CD14-positive monocyte (primary cell): ENCODE measurements at regions not wholly inside any gene's neighbourhood (a gene's known extent, or its start where the extent isn't known, plus 50 kb on each side); places are given as distances from the start of the nearest gene placed in this dataset.
"Not testable (repeated sequence)": the region's sequence is repeated elsewhere in the genome, so short reads cannot be mapped to it uniquely, and the experiment has no call there.

Source experiments
- DNase-seq, 3 donors: peaks; one replicate each; pipeline ENCODE4 v3.0.0-alpha.2; 2011 to 2022
- H2AFZ ChIP-seq: 2 replicates; pipeline ENCODE4 v1.6.0; 2012; ENCODE audit warnings: mild to moderate bottlenecking, low read depth, low read length, inconsistent platforms; ENCODE audit not compliant: insufficient read depth, poor library complexity, severe bottlenecking
- H3K27ac ChIP-seq, 2 donors: 1 replicate in 1 of 2; 2 replicates in 1 of 2; pipeline ENCODE4 v1.5.1; 2012 to 2013; ENCODE audit warnings: low read length in 2 of 2, control low read depth in 1 of 2, inconsistent platforms in 1 of 2, low read depth in 1 of 2, mild to moderate bottlenecking in 1 of 2
- H3K27me3 ChIP-seq, 2 donors: one replicate each; pipeline versions ENCODE4 v1.6.0 to v1.6.1; 2011 to 2013; ENCODE audit warnings: low read length in 2 of 2; ENCODE audit not compliant: control insufficient read depth in 2 of 2, insufficient read depth in 2 of 2
- H3K36me3 ChIP-seq, 2 donors: replicated peaks in 1 of 2; 1 replicate in 1 of 2; 2 replicates in 1 of 2; pipeline versions ENCODE4 v1.5.1 to v1.6.1; 2012 to 2013; ENCODE audit warnings: low read length in 2 of 2, control low read depth in 1 of 2, inconsistent platforms in 1 of 2, mild to moderate bottlenecking in 1 of 2; ENCODE audit not compliant: insufficient read depth in 2 of 2, control insufficient read depth in 1 of 2
- H3K4me1 ChIP-seq, 2 donors: 1 replicate in 1 of 2; 2 replicates in 1 of 2; pipeline versions ENCODE4 v1.5.1 to v1.6.1; 2012 to 2013; ENCODE audit warnings: low read length in 2 of 2, control low read depth in 1 of 2, inconsistent platforms in 1 of 2, mild to moderate bottlenecking in 1 of 2, moderate library complexity in 1 of 2; ENCODE audit not compliant: insufficient read depth in 2 of 2, control insufficient read depth in 1 of 2
- H3K4me2 ChIP-seq: replicated peaks from 2 replicates; pipeline ENCODE3; 2012; ENCODE audit warnings: low read length, moderate library complexity, mild to moderate bottlenecking; ENCODE audit not compliant: poor library complexity, severe bottlenecking; ENCODE audit errors: extremely low read depth
- H3K4me3 ChIP-seq, 3 experiments: fragments of 200-600 bp in 1 of 3; sonication (generic) in 1 of 3; replicated peaks in 1 of 3; 1 replicate in 2 of 3; 2 replicates in 1 of 3; pipeline ENCODE4 v1.5.1; 2011 to 2013; ENCODE audit warnings: low read length in 3 of 3, mild to moderate bottlenecking in 3 of 3, control low read depth in 2 of 3, low read depth in 2 of 3, inconsistent platforms in 1 of 3, moderate library complexity in 1 of 3
- H3K79me2 ChIP-seq: 2 replicates; pipeline ENCODE4 v1.6.0; 2012; ENCODE audit warnings: mild to moderate bottlenecking, control low read depth, inconsistent platforms, low read length, moderate library complexity; ENCODE audit not compliant: insufficient read depth
- H3K9ac ChIP-seq: 2 replicates; pipeline ENCODE4 v1.6.0; 2017; ENCODE audit warnings: low read length, mild to moderate bottlenecking; ENCODE audit not compliant: insufficient read depth, poor library complexity, severe bottlenecking
- H3K9me3 ChIP-seq, 2 donors: replicated peaks in 1 of 2; 1 replicate in 1 of 2; 2 replicates in 1 of 2; pipeline versions ENCODE4 v1.5.1 to v1.6.1; 2012 to 2013; ENCODE audit warnings: low read length in 2 of 2, control low read depth in 1 of 2; ENCODE audit not compliant: control insufficient read depth in 1 of 2, insufficient read depth in 1 of 2
- H4K20me1 ChIP-seq: 2 replicates; pipeline ENCODE4 v1.6.0; 2012; ENCODE audit warnings: mild to moderate bottlenecking, low read length, control low read depth, moderate library complexity; ENCODE audit not compliant: insufficient read depth
- H3K27ac Mint-ChIP-seq, 7 donors: one replicate each; pipeline ENCODE4 v1.8.0; 2020; ENCODE audit warnings: mild to moderate bottlenecking in 7 of 7, mixed read lengths in 7 of 7, moderate library complexity in 6 of 7, inconsistent platforms in 2 of 7
- H3K27me3 Mint-ChIP-seq, 3 donors: one replicate each; pipeline ENCODE4 v1.8.0; 2021 to 2022; ENCODE audit warnings: low read depth in 3 of 3, mild to moderate bottlenecking in 3 of 3, mixed read lengths in 3 of 3, moderate library complexity in 3 of 3, inconsistent platforms in 1 of 3
- H3K36me3 Mint-ChIP-seq, 2 donors: one replicate each; pipeline ENCODE4 v1.8.0; 2020; ENCODE audit warnings: mixed read lengths in 2 of 2, inconsistent platforms in 1 of 2, mild to moderate bottlenecking in 1 of 2
- H3K4me1 Mint-ChIP-seq: one replicate; pipeline ENCODE4 v1.8.0; 2020; ENCODE audit warnings: mild to moderate bottlenecking, mixed read lengths
- H3K4me3 Mint-ChIP-seq, 2 donors: one replicate each; pipeline ENCODE4 v1.8.0; 2020; ENCODE audit warnings: mild to moderate bottlenecking in 2 of 2, mixed read lengths in 2 of 2, moderate library complexity in 1 of 2
- H3K9me3 Mint-ChIP-seq, 7 donors: one replicate each; pipeline ENCODE4 v1.8.0; 2020 to 2022; ENCODE audit warnings: mixed read lengths in 7 of 7, mild to moderate bottlenecking in 6 of 7, moderate library complexity in 6 of 7, inconsistent platforms in 2 of 7
- WGBS: methylation state at CpG from one replicate; pipeline ENCODE4 v1.1.5; 2013; ENCODE audit warnings: missing lambda C conversion rate; ENCODE audit not compliant: insufficient coverage; 5-methylcytosine and 5-hydroxymethylcytosine counted together
- intact Hi-C, 2 donors: fragments of 100-400 bp; cut with micrococcal nuclease; formaldehyde crosslinking; loops; one replicate each; pipeline versions ENCODE4 v1.15.0 to v1.15.1; 2023
- TF ChIP-seq, protein P1 (sequence below): fragments of 200-600 bp; IDR thresholded peaks from one replicate; pipeline ENCODE4 v1.8.0; 2022; ENCODE audit warnings: antibody characterized with exemption, mild to moderate bottlenecking

DNA sequence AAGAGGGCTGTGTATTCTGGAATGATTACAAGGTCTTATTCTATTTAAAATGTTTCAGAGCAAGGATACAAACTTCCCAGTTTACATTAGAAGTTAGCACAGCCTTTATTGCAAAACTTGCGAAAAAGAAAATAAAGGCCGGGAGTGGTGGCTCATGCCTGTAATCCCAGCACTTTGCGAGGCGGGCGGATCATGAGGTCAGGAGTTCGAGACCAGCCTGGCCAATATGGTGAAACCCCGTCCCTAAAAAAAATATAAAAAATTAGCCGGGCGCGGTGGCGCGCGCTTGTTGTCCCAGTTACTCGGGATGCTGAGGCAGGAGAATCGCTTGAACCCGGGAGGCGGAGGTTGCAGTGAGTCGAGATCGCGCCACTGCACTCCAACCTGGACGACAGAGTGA lies 87.1 kb downstream of the TRIM27 start:
- H3K79me2 ChIP-seq, H3K36me3 Mint-ChIP-seq, H3K4me3 ChIP-seq, H3K27ac ChIP-seq, H3K9me3 ChIP-seq, H3K27ac Mint-ChIP-seq, H3K36me3 ChIP-seq, H4K20me1 ChIP-seq, H3K4me2 ChIP-seq, DNase-seq, H2AFZ ChIP-seq, H3K9ac ChIP-seq: not testable (repeated sequence)
- H3K4me3 Mint-ChIP-seq = peak overlapping the region in 1 of 2 donors; percentile 88
- Histone ChIP-seq H3K27me3 (peaks cover 29 to 73% of the 10 kb centered on the region in 2 donors), H3K4me1 (peaks cover 25 to 29% of the 10 kb centered on the region in 2 donors)
- WGBS = 32% methylated on average over 7 of the region's 21 CpGs
- peaks cover 25% of the 10 kb centered on the region for H3K4me1 Mint-ChIP-seq
- H3K9me3 Mint-ChIP-seq = peaks cover 0 to 19% (median 3%) of the 10 kb centered on the region in 7 donors
- intact Hi-C loops = loop anchor here (2.0 to 10.0 kb wide), 3 partner anchors 108 to 180 kb away; no protein-coding TSS in a partner anchor
- peaks cover 63 to 81% (median 64%) of the 10 kb centered on the region in 3 donors for H3K27me3 Mint-ChIP-seq

DNA sequence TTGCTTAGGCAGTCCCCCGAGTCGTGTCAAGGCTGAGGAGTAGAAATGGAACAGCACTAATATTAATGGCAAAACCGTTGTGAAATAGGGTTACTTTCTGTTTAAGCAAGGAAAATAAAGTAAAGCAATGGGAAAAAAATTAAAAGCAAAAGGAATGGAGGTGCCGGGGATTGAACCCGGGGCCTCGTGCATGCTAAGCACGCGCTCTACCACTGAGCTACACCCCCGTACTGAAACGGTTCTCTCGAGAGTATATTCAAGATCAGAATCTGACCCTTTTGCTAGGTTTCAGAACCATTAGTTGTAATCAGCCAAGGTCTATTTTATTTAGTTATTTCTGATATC lies 85.5 kb downstream of the TRIM27 start:
- Histone ChIP-seq H3K9me3 (no peaks in the 10 kb centered on the region), H4K20me1 (no peaks in the 10 kb centered on the region), H3K27ac (no peak overlapping the region), H3K79me2 (no peaks in the 10 kb centered on the region), H3K4me2 (peak overlapping the region; percentile 86), H3K4me1 (peaks cover 25 to 29% of the 10 kb centered on the region in 2 donors), H3K4me3 (peak overlapping the region; percentile 54 to 83 (median 83)), H3K9ac (peak overlapping the region; percentile 38), H3K27me3 (peaks cover 31 to 75% of the 10 kb centered on the region in 2 donors), H2AFZ (peak overlapping the region; percentile 78), H3K36me3 (no peaks in the 10 kb centered on the region)
- Mint-ChIP-seq H3K4me1 (peaks cover 25% of the 10 kb centered on the region), H3K9me3 (peaks cover 0 to 19% (median 3%) of the 10 kb centered on the region in 7 donors), H3K27me3 (peaks cover 66 to 86% (median 69%) of the 10 kb centered on the region in 3 donors), H3K27ac (no peak overlapping the region), H3K36me3 (no peaks in the 10 kb centered on the region), H3K4me3 (peak overlapping the region; percentile 85 to 88)
- TF ChIP-seq, protein P1, sequence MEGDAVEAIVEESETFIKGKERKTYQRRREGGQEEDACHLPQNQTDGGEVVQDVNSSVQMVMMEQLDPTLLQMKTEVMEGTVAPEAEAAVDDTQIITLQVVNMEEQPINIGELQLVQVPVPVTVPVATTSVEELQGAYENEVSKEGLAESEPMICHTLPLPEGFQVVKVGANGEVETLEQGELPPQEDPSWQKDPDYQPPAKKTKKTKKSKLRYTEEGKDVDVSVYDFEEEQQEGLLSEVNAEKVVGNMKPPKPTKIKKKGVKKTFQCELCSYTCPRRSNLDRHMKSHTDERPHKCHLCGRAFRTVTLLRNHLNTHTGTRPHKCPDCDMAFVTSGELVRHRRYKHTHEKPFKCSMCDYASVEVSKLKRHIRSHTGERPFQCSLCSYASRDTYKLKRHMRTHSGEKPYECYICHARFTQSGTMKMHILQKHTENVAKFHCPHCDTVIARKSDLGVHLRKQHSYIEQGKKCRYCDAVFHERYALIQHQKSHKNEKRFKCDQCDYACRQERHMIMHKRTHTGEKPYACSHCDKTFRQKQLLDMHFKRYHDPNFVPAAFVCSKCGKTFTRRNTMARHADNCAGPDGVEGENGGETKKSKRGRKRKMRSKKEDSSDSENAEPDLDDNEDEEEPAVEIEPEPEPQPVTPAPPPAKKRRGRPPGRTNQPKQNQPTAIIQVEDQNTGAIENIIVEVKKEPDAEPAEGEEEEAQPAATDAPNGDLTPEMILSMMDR = no peak
- intact Hi-C loops = loop anchor here (2.0 to 10.0 kb wide), 4 partner anchors 103 to 179 kb away; no protein-coding TSS in a partner anchor
- DNase-seq = peak; percentile 55 to 73 (median 59)
- WGBS = 0% methylated on average over 7 of the region's 11 CpGs
